AG04449 (cell line): ENCODE measurements at regions not wholly inside any gene's neighbourhood (a gene's known extent, or its start where the extent isn't known, plus 50 kb on each side); places are given as distances from the start of the nearest gene placed in this dataset.

Source experiments
- CTCF ChIA-PET: fragments of 350-600 bp; formaldehyde crosslinking; extraction: SDS; loops from one replicate; lab custom pipeline; 2021; ENCODE audit warnings: antibody characterized with exemption; lab: Yijun Ruan, JAX
- POLR2A ChIA-PET: fragments of 400-600, 350-600 bp; formaldehyde crosslinking; extraction: SDS; loops from one replicate; lab custom pipeline; 2020; ENCODE audit warnings: antibody characterized with exemption, inconsistent platforms; lab: Yijun Ruan, JAX
- DNase-seq: peaks from one replicate; pipeline ENCODE4 v3.0.0-alpha.2; 2010; ENCODE audit warnings: low read depth, low spot score
- H3K4me3 ChIP-seq: 2 replicates; pipeline ENCODE4 v1.5.1; 2011; ENCODE audit warnings: low read depth, mild to moderate bottlenecking, control low read depth, low read length
- TF ChIP-seq, protein P1 (sequence below): IDR thresholded peaks from one replicate; pipeline ENCODE4 v1.5.1; 2011; ENCODE audit warnings: mild to moderate bottlenecking, moderate library complexity, low read length, control low read depth, inconsistent platforms; ENCODE audit not compliant: insufficient read depth; ENCODE audit errors: missing control alignments

DNA sequence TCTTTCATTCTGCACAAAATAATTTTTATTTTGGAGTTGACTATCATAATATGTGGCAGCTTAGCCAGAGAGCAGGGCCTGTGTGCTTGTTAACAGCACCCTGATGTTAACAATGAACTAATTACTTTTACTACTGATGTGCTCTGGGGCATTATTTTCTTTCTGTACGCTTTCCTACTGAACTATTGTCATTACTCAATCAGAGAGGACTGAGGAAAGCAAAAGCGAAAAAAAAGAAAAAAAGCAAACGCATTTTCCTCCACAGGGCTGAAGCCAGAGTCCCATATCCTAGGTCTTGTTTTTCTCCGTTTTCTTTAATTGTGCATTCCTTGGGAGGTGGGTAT lies 221.2 kb downstream of the TTLL7 start:
- TF ChIP-seq, protein P1, sequence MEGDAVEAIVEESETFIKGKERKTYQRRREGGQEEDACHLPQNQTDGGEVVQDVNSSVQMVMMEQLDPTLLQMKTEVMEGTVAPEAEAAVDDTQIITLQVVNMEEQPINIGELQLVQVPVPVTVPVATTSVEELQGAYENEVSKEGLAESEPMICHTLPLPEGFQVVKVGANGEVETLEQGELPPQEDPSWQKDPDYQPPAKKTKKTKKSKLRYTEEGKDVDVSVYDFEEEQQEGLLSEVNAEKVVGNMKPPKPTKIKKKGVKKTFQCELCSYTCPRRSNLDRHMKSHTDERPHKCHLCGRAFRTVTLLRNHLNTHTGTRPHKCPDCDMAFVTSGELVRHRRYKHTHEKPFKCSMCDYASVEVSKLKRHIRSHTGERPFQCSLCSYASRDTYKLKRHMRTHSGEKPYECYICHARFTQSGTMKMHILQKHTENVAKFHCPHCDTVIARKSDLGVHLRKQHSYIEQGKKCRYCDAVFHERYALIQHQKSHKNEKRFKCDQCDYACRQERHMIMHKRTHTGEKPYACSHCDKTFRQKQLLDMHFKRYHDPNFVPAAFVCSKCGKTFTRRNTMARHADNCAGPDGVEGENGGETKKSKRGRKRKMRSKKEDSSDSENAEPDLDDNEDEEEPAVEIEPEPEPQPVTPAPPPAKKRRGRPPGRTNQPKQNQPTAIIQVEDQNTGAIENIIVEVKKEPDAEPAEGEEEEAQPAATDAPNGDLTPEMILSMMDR: no peak
- ChIA-PET POLR2A (no interaction called here), CTCF (no interaction called here)
- DNase-seq: no peak
- no peak overlapping the region for H3K4me3 ChIP-seq

DNA sequence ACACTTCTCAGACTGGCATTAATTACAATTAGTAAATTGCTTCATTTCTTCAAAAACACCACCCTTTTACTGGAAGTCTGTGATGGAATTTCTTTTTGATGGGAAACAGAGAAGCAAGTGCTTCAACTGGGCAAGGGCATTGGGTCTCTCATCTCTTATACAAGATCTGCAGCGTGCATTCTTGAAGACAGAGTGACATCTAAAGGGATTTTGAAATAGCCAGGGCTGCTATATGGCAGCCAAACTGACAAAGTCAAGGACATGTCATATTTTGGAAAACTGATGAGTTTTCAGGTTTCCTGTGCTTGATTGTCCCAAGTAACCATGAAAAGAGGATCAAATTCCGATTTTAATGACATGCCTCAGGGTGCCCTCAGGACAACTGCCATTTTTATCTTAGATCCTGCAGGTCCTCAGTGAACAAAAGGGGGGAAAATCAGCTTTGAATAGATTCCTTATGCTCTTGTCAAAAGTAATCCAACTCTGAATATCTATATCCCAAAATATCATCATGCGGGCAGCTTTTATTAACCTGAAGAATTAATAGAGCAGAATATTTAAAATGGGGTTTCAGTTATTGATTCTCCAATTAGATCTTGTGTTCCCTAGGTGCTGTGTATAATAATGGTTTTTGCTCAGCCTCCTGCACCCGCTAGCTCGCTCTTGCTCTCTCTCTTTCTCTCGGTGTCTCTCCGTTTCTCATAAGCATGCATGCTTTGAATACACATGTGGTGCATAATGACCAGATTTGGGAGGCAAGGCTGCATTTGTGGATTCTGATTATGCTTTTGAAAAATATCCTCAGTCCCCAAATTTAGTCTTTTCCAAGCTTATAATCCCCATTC lies 221.8 kb downstream of the TTLL7 start:
- TF ChIP-seq, protein P1: no peak

DNA sequence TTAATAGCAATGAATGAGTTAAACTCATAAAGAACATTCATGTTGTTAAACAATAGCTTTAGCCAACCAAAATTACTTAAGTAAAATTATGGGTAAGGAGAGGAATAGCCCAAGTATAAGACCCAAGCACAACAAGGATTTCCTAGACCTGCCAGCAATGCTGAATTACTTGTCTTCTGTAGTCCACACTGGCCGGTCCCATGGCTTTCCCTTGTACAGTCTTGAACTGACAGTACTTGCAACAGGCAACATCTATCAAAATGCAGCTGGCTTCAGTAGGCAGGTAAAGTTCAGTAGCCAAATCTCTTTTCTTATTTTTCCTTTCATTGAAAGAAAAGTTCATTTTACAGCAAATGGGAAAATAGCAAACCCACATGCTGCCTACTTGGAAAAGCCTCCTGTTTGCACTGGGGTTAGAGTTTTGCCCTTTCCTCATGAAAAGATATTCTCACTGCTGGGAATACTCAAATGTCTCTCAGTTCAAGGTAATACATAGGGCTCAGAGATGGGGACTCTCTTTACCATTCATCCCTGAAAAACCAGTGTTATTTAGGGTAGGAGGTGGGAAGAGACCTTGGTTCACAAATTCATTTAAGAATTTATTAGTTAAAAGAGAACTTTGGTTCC lies 222.8 kb downstream of the TTLL7 start:
- POLR2A ChIA-PET: no interaction called here
- CTCF ChIA-PET: no interaction called here
- H3K4me3 ChIP-seq: no peak overlapping the region
- TF ChIP-seq, protein P1: no peak
- no peak for DNase-seq

More for the DNA sequence above, 221.8 kb downstream of the TTLL7 start:
- no peak for DNase-seq
- POLR2A ChIA-PET: no interaction called here
- CTCF ChIA-PET: no interaction called here
- no peak overlapping the region for H3K4me3 ChIP-seq

DNA sequence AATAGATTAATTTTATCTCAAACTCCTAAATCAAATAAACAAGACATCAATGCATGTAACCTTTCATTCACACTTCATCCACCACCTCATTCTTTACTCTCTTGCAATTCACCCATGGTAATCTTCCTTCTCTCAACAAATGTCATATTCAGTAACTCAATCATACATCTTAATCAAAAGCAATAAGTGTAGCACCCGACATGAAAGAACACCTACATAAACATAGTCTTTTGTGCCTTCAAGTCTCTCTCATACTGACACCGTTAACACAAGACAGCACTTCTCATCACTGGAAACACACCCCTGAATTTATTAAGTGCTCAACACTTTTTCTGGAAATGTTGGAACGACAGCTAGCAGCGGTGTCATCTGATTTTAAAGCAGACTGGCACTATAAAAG lies 225.9 kb downstream of the TTLL7 start:
- TF ChIP-seq, protein P1: no peak
- no peak for DNase-seq
- H3K4me3 ChIP-seq: no peak overlapping the region
- ChIA-PET CTCF (no interaction called here), POLR2A (no interaction called here)

DNA sequence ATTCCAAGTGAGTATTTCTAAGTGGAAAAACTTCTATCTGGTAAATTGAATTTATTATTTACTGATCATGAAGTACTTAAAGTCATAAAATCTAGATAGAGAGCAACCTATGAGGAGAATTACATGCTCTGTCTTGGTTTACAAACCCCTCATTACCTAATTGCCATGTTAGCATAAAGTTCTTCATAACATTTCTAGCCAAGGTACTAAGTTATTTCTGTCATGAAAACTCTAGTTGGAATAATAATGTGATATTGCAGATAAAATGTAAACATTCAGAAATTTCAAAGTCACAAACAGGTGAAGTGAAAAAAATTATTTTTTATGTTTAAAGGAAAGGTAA lies 228.6 kb downstream of the TTLL7 start:
- H3K4me3 ChIP-seq: no peak overlapping the region
- ChIA-PET POLR2A (no interaction called here), CTCF (no interaction called here)
- no peak for DNase-seq
- TF ChIP-seq, protein P1: no peak

DNA sequence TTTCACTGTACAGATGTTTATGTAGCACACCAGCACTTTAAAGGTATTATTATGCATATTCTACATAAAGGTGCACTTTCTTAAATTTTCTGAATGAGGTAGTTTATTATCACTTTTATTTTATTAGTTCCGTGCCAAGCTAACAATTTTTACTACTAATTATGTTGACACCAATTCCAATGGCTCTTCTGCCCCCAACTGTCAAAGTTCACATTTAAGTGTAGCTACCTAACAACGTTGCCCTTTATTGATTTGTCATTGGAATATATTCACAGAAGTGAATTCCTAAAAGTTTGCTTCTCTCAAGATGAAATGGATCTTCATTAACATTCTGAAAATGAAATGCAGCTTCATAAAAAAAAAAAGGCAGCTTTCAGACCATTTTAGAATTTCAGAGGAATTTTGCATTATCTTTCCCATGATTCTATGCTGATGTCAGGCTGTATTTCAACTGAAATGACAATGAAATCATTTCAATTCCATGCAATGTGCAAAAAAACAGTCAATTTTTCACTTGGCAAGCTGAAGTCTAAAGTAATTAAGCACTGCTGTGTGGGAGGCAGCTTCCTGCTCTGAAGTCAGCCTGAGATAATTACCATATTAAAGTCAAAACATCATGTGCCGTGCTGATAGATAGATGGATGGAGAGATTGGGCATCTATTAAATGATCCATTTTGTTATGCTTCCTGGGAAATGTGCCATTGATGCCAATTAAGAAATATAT lies 229.2 kb downstream of the TTLL7 start:
- H3K4me3 ChIP-seq: no peak overlapping the region
- DNase-seq: no peak
- CTCF ChIA-PET: no interaction called here
- TF ChIP-seq, protein P1: no peak
- POLR2A ChIA-PET: no interaction called here
